ENCODE measurements at regions not wholly inside any gene's neighbourhood (a gene's known extent, or its start where the extent isn't known, plus 50 kb on each side); places are given as distances from the start of the nearest gene placed in this dataset.

DNA sequence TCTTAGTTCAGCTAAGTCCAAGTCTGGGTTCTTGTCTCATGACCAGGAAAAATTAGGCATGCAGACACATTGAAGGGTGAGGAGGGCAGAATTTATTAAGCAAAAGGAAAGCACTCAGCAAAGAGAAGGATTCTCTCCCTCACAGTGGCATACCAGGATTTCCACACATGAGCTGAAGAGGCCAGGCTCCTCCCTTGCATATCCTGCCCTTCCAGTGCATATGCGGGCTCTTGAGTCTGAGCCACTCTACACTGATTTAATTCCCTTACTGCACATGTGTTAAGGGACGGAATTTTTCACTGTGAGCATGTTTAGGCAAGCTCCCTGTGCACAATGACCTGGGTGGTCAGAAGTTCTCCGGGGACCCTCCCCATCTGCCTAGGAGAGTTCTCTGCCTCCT is 652.7 kb upstream of the POM121L12 start:
- no peak overlapping the region for H3K4me2 ChIP-seq (ENCODE audit: low read depth, low read length, poor library complexity, severe bottlenecking)
- H4K20me1 ChIP-seq (ENCODE audit: insufficient read depth, low read depth, low read length) = no peaks in the 10 kb centered on the region
- H3K79me2 ChIP-seq (ENCODE audit: low read length) = no peaks in the 10 kb centered on the region
- H3K36me3 ChIP-seq (ENCODE audit: insufficient read depth, low read length) = no peaks in the 10 kb centered on the region
- no peaks in the 10 kb centered on the region for H3K9me2 ChIP-seq (replicated peaks; ENCODE audit: insufficient read depth, low read length)
- no peak for DNase-seq
- no peaks in the 10 kb centered on the region for H3K4me1 ChIP-seq (ENCODE audit: low read length)
- no peak overlapping the region for H2AFZ ChIP-seq (ENCODE audit: low read length)
- no peak overlapping the region for H3K9ac ChIP-seq (ENCODE audit: low read length)
- H3K27me3 ChIP-seq (ENCODE audit: low read length) = no peaks in the 10 kb centered on the region
- no peak overlapping the region for H3K27ac ChIP-seq (ENCODE audit: low read length)
- H3K4me3 ChIP-seq (ENCODE audit: low read length) = no peak overlapping the region
- peaks cover 32% of the 10 kb centered on the region for H3K9me3 ChIP-seq (ENCODE audit: low read length)

DNA sequence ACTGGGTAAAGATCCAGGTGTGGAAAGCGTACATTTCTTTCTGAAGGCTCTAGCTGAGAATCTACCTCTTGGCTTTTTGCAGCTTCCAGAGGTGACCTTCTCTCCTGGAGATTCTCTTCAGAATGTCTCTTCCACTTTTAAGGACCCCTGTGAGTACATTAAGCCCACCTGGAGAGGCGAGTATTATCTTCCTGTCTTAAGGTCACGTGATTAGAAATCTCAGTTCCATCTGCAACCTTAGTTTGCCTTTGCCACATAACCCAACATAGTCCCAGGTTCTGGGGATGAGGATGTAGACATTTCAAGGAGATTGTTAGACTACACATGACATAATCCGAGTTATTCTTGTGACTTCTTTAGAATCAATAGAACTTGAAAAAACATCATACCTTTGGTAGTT is 665.5 kb upstream of the POM121L12 start:
- H3K4me3 ChIP-seq (ENCODE audit: low read length) = no peak overlapping the region
- no peaks in the 10 kb centered on the region for H3K27me3 ChIP-seq (ENCODE audit: low read length)
- H2AFZ ChIP-seq (ENCODE audit: low read length) = no peak overlapping the region
- H3K79me2 ChIP-seq (ENCODE audit: low read length) = no peaks in the 10 kb centered on the region
- H3K9ac ChIP-seq (ENCODE audit: low read length) = no peak overlapping the region
- H4K20me1 ChIP-seq (ENCODE audit: insufficient read depth, low read depth, low read length) = no peaks in the 10 kb centered on the region
- H3K9me3 ChIP-seq (ENCODE audit: low read length) = peaks cover 19% of the 10 kb centered on the region
- H3K27ac ChIP-seq (ENCODE audit: low read length) = no peak overlapping the region
- no peak for DNase-seq
- no peaks in the 10 kb centered on the region for H3K4me1 ChIP-seq (ENCODE audit: low read length)
- no peak overlapping the region for H3K4me2 ChIP-seq (ENCODE audit: low read depth, low read length, poor library complexity, severe bottlenecking)
- no peaks in the 10 kb centered on the region for H3K36me3 ChIP-seq (ENCODE audit: insufficient read depth, low read length)
- no peaks in the 10 kb centered on the region for H3K9me2 ChIP-seq (replicated peaks; ENCODE audit: insufficient read depth, low read length)

DNA sequence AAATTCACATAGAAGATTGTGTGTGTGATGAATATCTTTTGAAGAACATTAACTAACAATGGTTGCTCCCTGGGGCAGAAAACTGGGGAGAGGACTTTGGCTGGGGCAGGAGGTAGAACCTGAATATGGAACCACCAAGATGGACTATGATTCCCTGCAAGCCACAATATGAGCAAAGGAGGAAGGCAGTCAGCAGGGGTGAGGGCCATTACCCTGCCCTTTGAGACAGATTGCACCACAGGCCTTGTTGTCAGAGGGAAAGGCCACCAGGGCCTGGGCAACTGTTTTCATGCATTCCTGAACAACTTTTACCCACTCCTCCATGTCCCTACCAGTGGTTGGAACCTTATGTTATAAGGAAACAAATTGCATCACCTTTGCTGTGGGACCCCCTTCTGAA is 670.1 kb upstream of the POM121L12 start:
- H3K36me3 ChIP-seq (ENCODE audit: insufficient read depth, low read length) = no peaks in the 10 kb centered on the region
- H3K4me2 ChIP-seq (ENCODE audit: low read depth, low read length, poor library complexity, severe bottlenecking) = no peak overlapping the region
- H3K9me2 ChIP-seq (replicated peaks; ENCODE audit: insufficient read depth, low read length) = no peaks in the 10 kb centered on the region
- H3K9ac ChIP-seq (ENCODE audit: low read length) = no peak overlapping the region
- peaks cover 15% of the 10 kb centered on the region for H3K9me3 ChIP-seq (ENCODE audit: low read length)
- H3K27me3 ChIP-seq (ENCODE audit: low read length) = no peaks in the 10 kb centered on the region
- no peak overlapping the region for H2AFZ ChIP-seq (ENCODE audit: low read length)
- no peaks in the 10 kb centered on the region for H3K79me2 ChIP-seq (ENCODE audit: low read length)
- no peak overlapping the region for H3K27ac ChIP-seq (ENCODE audit: low read length)
- no peak for DNase-seq
- no peaks in the 10 kb centered on the region for H3K4me1 ChIP-seq (ENCODE audit: low read length)
- no peak overlapping the region for H3K4me3 ChIP-seq (ENCODE audit: low read length)
- no peaks in the 10 kb centered on the region for H4K20me1 ChIP-seq (ENCODE audit: insufficient read depth, low read depth, low read length)

DNA sequence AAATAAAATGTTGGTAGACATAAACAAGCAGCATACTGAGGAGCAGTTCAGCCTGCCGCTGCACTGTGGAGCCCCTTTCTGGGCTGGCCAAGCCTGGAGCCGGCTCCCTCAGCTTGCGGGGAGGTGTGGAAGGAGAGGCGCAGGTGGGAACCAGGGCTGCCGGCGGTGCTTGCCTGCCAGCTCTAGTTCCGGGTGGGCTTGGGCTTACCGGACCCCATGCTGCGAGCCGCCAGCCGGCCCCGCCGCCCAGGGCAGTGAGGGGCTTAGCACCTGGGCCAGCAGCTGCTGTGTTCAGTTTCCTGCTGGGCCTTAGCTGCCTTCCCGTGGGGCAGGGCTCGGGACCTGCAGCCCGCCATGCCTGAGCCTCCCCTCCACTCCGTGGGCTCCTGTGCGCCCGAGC is 672.9 kb upstream of the POM121L12 start:
- Histone ChIP-seq H2AFZ (ENCODE audit: low read length) (no peak overlapping the region), H3K27ac (ENCODE audit: low read length) (no peak overlapping the region), H3K4me1 (ENCODE audit: low read length) (no peaks in the 10 kb centered on the region), H3K79me2 (ENCODE audit: low read length) (no peaks in the 10 kb centered on the region), H4K20me1 (ENCODE audit: insufficient read depth, low read depth, low read length) (no peaks in the 10 kb centered on the region), H3K4me3 (ENCODE audit: low read length) (no peak overlapping the region), H3K9me3 (ENCODE audit: low read length) (peaks cover 14% of the 10 kb centered on the region; the same call in 1 of the 2 replicates), H3K4me2 (ENCODE audit: low read depth, low read length, poor library complexity, severe bottlenecking) (no peak overlapping the region), H3K27me3 (ENCODE audit: low read length) (no peaks in the 10 kb centered on the region), H3K9me2 (replicated peaks; ENCODE audit: insufficient read depth, low read length) (no peaks in the 10 kb centered on the region), H3K9ac (ENCODE audit: low read length) (no peak overlapping the region), H3K36me3 (ENCODE audit: insufficient read depth, low read length) (no peaks in the 10 kb centered on the region)
- DNase-seq = no peak

DNA sequence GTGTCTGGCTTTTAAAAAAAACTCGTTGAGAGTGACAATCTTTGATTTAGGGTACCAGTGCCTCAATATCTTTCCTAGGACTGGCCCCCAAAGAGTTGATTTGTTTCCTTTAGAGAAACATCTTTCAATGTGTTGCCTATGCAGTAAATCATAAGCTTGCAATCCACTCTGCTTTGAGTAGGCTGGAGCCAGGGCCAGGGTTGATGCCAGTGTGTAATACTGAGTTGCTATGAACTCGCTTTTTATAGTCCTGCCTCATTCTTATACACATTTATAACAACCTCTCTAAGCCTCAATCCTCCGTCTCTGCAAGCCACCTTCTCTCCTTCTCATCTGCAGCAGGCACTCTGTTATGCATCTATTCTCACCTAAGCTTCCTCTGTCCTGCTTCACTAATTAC is 674.9 kb upstream of the POM121L12 start:
- H4K20me1 ChIP-seq (ENCODE audit: insufficient read depth, low read depth, low read length) = no peaks in the 10 kb centered on the region
- H3K27me3 ChIP-seq (ENCODE audit: low read length) = no peaks in the 10 kb centered on the region
- no peak overlapping the region for H3K27ac ChIP-seq (ENCODE audit: low read length)
- H3K4me3 ChIP-seq (ENCODE audit: low read length) = no peak overlapping the region
- no peaks in the 10 kb centered on the region for H3K79me2 ChIP-seq (ENCODE audit: low read length)
- H3K4me2 ChIP-seq (ENCODE audit: low read depth, low read length, poor library complexity, severe bottlenecking) = no peak overlapping the region
- no peak for DNase-seq
- H3K4me1 ChIP-seq (ENCODE audit: low read length) = no peaks in the 10 kb centered on the region
- H3K9ac ChIP-seq (ENCODE audit: low read length) = no peak overlapping the region
- no peak overlapping the region for H2AFZ ChIP-seq (ENCODE audit: low read length)
- H3K9me3 ChIP-seq (ENCODE audit: low read length) = peaks cover 16% of the 10 kb centered on the region
- H3K36me3 ChIP-seq (ENCODE audit: insufficient read depth, low read length) = no peaks in the 10 kb centered on the region
- no peaks in the 10 kb centered on the region for H3K9me2 ChIP-seq (replicated peaks; ENCODE audit: insufficient read depth, low read length)

DNA sequence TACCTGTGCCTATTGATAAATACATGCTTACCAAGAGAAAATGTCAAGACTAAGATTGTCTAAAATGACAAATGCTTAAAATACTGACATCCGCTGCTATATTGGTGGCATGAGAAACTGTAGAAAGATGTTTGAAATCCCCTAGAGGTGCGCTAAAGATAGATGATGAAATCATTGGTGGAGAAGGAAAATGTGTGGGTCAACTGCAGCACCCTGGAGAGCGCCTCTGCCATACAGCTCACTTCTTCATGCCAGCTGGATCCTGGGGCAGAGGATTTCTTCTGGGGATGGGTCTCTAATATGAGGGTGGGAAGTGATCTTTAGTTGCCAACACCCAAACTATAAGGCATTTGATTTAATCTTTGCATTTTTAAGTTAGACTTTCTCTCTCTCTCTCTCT is 680.4 kb upstream of the POM121L12 start:
- no peak for DNase-seq
- Histone ChIP-seq H3K9ac (ENCODE audit: low read length) (no peak overlapping the region), H3K4me3 (ENCODE audit: low read length) (no peak overlapping the region), H3K27ac (ENCODE audit: low read length) (no peak overlapping the region), H3K36me3 (ENCODE audit: insufficient read depth, low read length) (no peaks in the 10 kb centered on the region), H3K9me2 (replicated peaks; ENCODE audit: insufficient read depth, low read length) (no peaks in the 10 kb centered on the region), H3K79me2 (ENCODE audit: low read length) (no peaks in the 10 kb centered on the region), H3K4me1 (ENCODE audit: low read length) (no peaks in the 10 kb centered on the region), H3K9me3 (ENCODE audit: low read length) (peaks cover 17% of the 10 kb centered on the region), H3K4me2 (ENCODE audit: low read depth, low read length, poor library complexity, severe bottlenecking) (no peak overlapping the region), H3K27me3 (ENCODE audit: low read length) (no peaks in the 10 kb centered on the region), H2AFZ (ENCODE audit: low read length) (no peak overlapping the region), H4K20me1 (ENCODE audit: insufficient read depth, low read depth, low read length) (no peaks in the 10 kb centered on the region)

DNA sequence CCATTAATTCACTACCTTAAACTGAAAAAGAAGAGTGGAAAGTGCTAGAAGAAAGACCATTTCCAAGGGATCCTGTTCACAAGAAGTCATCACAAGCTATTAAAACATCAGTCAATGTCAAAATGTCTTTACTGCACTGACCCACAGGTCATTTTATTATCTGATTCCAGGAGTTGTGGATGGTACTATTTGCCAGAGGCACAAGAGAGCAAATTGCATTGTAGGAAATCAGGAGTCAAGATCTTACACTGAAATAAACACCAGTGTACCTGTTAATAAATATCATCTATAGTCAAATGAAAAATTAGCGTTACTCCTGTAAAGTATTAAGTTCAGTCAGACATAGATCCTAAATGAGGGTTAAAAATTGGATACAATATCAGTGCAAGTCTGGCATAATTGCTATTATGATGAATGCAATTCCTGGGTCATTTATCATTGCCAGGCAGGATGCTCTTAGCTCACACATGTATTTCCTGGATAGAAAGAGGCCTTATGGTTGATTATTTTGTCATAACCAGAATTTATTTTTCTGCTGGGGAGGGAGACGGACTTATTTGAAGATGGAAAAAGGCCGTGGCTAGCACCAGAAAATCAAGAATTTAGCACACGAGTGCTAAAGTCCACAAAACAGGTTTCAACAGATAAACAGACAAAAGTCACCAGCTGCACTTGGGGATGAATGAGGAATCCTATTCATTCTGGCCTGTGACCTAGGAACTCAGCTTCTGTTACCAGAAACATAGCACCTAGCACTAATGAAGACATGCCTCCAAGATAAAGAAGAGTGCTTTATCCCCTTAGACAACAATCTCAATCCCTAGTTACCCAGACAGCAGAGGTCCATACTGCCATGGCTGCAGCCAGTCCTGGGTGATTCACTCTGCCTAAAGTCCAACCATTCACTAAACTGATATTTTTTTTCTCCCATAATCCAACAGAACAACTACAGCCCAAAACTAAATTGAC is 683.1 kb upstream of the POM121L12 start:
- DNase-seq = no peak
- no peak overlapping the region for H2AFZ ChIP-seq (ENCODE audit: low read length)
- no peak overlapping the region for H3K4me3 ChIP-seq (ENCODE audit: low read length)
- no peak overlapping the region for H3K9ac ChIP-seq (ENCODE audit: low read length)
- H4K20me1 ChIP-seq (ENCODE audit: insufficient read depth, low read depth, low read length) = no peaks in the 10 kb centered on the region
- peaks cover 24% of the 10 kb centered on the region for H3K9me3 ChIP-seq (ENCODE audit: low read length)
- H3K4me2 ChIP-seq (ENCODE audit: low read depth, low read length, poor library complexity, severe bottlenecking) = no peak overlapping the region
- no peaks in the 10 kb centered on the region for H3K4me1 ChIP-seq (ENCODE audit: low read length)
- no peaks in the 10 kb centered on the region for H3K9me2 ChIP-seq (replicated peaks; ENCODE audit: insufficient read depth, low read length)
- no peaks in the 10 kb centered on the region for H3K36me3 ChIP-seq (ENCODE audit: insufficient read depth, low read length)
- no peak overlapping the region for H3K27ac ChIP-seq (ENCODE audit: low read length)
- H3K27me3 ChIP-seq (ENCODE audit: low read length) = no peaks in the 10 kb centered on the region
- H3K79me2 ChIP-seq (ENCODE audit: low read length) = no peaks in the 10 kb centered on the region

DNA sequence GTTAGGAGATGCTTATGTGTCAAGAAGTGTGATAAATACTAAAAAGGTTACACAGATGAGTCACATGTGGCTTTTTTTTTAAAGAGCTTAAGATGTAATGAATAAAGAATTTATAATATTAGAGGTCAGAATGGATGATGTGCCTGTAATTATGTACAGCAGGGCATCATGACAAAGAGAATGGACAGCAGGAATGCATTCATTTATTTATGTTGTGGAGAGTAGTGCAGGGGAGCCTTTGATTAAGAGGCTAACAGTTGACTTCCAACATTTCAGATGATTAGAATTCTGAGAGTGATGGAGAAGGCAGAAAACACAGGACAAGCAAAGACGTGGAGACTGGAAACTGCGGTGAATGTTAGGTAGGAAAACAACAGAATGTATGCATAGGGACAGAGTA is 691.4 kb upstream of the POM121L12 start:
- H3K79me2 ChIP-seq (ENCODE audit: low read length) = no peaks in the 10 kb centered on the region
- no peaks in the 10 kb centered on the region for H3K9me2 ChIP-seq (replicated peaks; ENCODE audit: insufficient read depth, low read length)
- no peaks in the 10 kb centered on the region for H3K27me3 ChIP-seq (ENCODE audit: low read length)
- H3K27ac ChIP-seq (ENCODE audit: low read length) = no peak overlapping the region
- no peak overlapping the region for H3K4me3 ChIP-seq (ENCODE audit: low read length)
- H3K9me3 ChIP-seq (ENCODE audit: low read length) = peaks cover 10% of the 10 kb centered on the region
- H3K9ac ChIP-seq (ENCODE audit: low read length) = no peak overlapping the region
- H2AFZ ChIP-seq (ENCODE audit: low read length) = no peak overlapping the region
- no peaks in the 10 kb centered on the region for H4K20me1 ChIP-seq (ENCODE audit: insufficient read depth, low read depth, low read length)
- DNase-seq = no peak
- H3K4me2 ChIP-seq (ENCODE audit: low read depth, low read length, poor library complexity, severe bottlenecking) = no peak overlapping the region
- H3K36me3 ChIP-seq (ENCODE audit: insufficient read depth, low read length) = no peaks in the 10 kb centered on the region
- no peaks in the 10 kb centered on the region for H3K4me1 ChIP-seq (ENCODE audit: low read length)

Measured in Karpas-422 (cell line).